ENCODE measurements at regions not wholly inside any gene's neighbourhood (a gene's known extent, or its start where the extent isn't known, plus 50 kb on each side); places are given as distances from the start of the nearest gene placed in this dataset.

- no peak for DNase-seq
Measured at GRCh38 chr7:121489440-121489839, 93.3 kb upstream of the FAM3C start.

- DNase-seq = no peak
Measured at GRCh38 chr7:121488111-121488650, 92.1 kb upstream of the FAM3C start.

- no peak for DNase-seq
Measured at GRCh38 chr7:121486590-121486989, 90.5 kb upstream of the FAM3C start.

- no peak for DNase-seq
Measured at GRCh38 chr7:121485467-121486243, 89.5 kb upstream of the FAM3C start.

GRCh38 chr7:121484089-121484763 is 88.1 kb upstream of the FAM3C start:
- no peak for DNase-seq

GRCh38 chr7:121480566-121481335 is 84.6 kb upstream of the FAM3C start:
- no peak for DNase-seq

- no peak for DNase-seq
Measured at GRCh38 chr7:121480058-121480457, 84.0 kb upstream of the FAM3C start.

- DNase-seq = no peak
Measured at GRCh38 chr7:121479466-121479865, 83.4 kb upstream of the FAM3C start.

GRCh38 chr7:121475806-121476205 is 79.7 kb upstream of the FAM3C start:
- DNase-seq = no peak

- no peak for DNase-seq
Measured at GRCh38 chr7:121474301-121474673, 78.2 kb upstream of the FAM3C start.

GRCh38 chr7:121473645-121474300 is 77.7 kb upstream of the FAM3C start:
- DNase-seq = no peak

- no peak for DNase-seq
Measured at GRCh38 chr7:121466455-121466854, 70.3 kb upstream of the FAM3C start.

GRCh38 chr7:121459148-121459547 is 63.0 kb upstream of the FAM3C start:
- DNase-seq = no peak

GRCh38 chr7:121456785-121457359 is 60.8 kb upstream of the FAM3C start:
- DNase-seq = no peak

GRCh38 chr7:121456015-121456414 is 59.9 kb upstream of the FAM3C start:
- DNase-seq = no peak

GRCh38 chr7:121452389-121452788 is 56.3 kb upstream of the FAM3C start:
- no peak for DNase-seq

- DNase-seq = no peak
Measured at GRCh38 chr7:121451367-121452094, 55.4 kb upstream of the FAM3C start.

GRCh38 chr7:121450631-121451198 is 54.6 kb upstream of the FAM3C start:
- no peak for DNase-seq

- DNase-seq = no peak
Measured at GRCh38 chr7:121449735-121450240, 53.7 kb upstream of the FAM3C start.

- no peak for DNase-seq
Measured at GRCh38 chr7:121449329-121449728, 53.2 kb upstream of the FAM3C start.

GRCh38 chr7:121448429-121448828 is 52.3 kb upstream of the FAM3C start:
- no peak for DNase-seq

Data from T-helper 2 cell (primary cell).